Uterus (tissue), 2 donors: ENCODE measurements at regions not wholly inside any gene's neighbourhood (a gene's known extent, or its start where the extent isn't known, plus 50 kb on each side); places are given as distances from the start of the nearest gene placed in this dataset.

Source experiments
- CTCF ChIP-seq, 4 experiments: fragments of 200-600 bp in 2 of 4; fragments of 450-650 bp in 2 of 4; sonication (generic) in 2 of 4; IDR thresholded peaks; one replicate each; pipeline ENCODE4 v1.5.1; 2016 to 2019; ENCODE audit warnings: antibody characterized with exemption in 4 of 4, mild to moderate bottlenecking in 2 of 4, moderate library complexity in 1 of 4
- POLR2A ChIP-seq, 2 donors: fragments of 450-650 bp; IDR thresholded peaks; one replicate each; pipeline ENCODE4 v1.6.1; 2016; ENCODE audit warnings: antibody characterized with exemption in 2 of 2, mild to moderate bottlenecking in 1 of 2, moderate library complexity in 1 of 2

DNA sequence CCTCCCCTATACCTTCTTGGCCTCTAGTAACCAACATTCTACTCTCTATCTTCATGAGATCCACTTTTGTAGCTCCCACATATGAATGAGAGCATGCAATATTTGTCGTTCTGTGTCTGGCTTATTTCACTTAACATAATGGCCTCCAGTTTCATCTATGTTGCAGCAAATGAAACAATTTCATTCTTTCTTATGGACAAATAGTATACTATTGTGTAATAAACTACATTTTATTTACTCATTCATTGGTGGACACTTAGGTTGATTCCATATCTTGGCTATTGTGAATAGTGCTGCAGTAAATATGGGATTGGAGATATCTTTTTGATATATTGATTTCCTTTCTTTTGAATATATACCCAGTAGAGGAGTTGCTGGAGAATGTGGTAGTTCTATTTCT, 151.1 kb downstream of the JRKL start:
- no peak for TF ChIP-seq POLR2A (IDR thresholded peaks at IDR 0.05)
- TF ChIP-seq CTCF (IDR thresholded peaks at IDR 0.05) = no peak
